Glomerular endothelial cell (primary cell): ENCODE measurements at regions not wholly inside any gene's neighbourhood (a gene's known extent, or its start where the extent isn't known, plus 50 kb on each side); places are given as distances from the start of the nearest gene placed in this dataset.

Experiments
- DNase-seq: peaks from one replicate; pipeline ENCODE4 v3.0.0-alpha.2; 2011; ENCODE audit warnings: low read depth, low spot score; ENCODE audit errors: extremely low read depth

GRCh38 chr6:113377362-113377942 lies 479.7 kb upstream of the MARCKS start:
- no peak for DNase-seq

DNA sequence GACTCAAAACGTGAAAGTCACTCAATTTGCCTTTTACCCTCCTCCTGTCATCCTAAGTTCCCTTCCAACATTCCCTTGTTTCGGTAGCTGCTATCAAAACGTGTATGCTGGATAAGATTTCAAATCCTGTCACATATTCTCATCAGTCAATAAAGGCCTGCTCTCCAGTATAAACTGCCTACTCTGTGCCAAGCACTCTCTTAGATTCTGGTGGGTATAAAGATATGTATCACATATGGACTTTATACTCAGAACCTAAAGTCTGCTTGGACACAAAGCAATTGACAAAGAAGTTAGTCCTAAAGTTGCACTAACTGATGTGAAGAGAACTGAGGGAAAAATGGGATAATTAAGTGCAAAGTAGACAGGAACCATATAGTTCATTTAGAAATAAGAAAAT lies 476.6 kb upstream of the MARCKS start:
- DNase-seq = no peak

GRCh38 chr6:113381232-113381631 lies 475.9 kb upstream of the MARCKS start:
- DNase-seq = no peak

GRCh38 chr6:113381959-113382358 lies 475.2 kb upstream of the MARCKS start:
- no peak for DNase-seq

- DNase-seq = no peak
These were observed 473.4 kb upstream of the MARCKS start for GRCh38 chr6:113383701-113384100.

GRCh38 chr6:113385020-113385431 lies 472.1 kb upstream of the MARCKS start:
- no peak for DNase-seq

DNA sequence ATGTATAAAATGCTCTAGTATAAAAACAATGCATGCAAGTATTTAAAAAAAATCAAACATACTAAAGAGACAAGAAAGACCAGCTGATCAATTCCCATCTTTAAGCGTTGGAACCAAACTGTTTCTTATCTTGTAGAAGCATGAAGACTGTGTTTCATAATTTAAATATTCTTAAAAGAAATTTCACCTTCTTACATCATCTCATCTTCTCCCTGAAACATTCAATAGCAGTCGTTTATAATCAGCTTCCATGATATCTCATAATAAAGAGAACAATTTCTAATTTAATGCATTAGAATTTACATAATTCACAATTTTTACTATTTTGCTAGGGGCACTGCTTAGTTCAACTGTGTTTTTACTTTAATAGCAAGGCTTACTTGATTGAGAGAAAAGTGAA lies 468.1 kb upstream of the MARCKS start:
- DNase-seq = no peak

- no peak for DNase-seq
These were observed 464.5 kb upstream of the MARCKS start for GRCh38 chr6:113392551-113393055.

- no peak for DNase-seq
These were observed 462.9 kb upstream of the MARCKS start for GRCh38 chr6:113394216-113394615.

- no peak for DNase-seq
These were observed 462.4 kb upstream of the MARCKS start for GRCh38 chr6:113394729-113395128.

DNA sequence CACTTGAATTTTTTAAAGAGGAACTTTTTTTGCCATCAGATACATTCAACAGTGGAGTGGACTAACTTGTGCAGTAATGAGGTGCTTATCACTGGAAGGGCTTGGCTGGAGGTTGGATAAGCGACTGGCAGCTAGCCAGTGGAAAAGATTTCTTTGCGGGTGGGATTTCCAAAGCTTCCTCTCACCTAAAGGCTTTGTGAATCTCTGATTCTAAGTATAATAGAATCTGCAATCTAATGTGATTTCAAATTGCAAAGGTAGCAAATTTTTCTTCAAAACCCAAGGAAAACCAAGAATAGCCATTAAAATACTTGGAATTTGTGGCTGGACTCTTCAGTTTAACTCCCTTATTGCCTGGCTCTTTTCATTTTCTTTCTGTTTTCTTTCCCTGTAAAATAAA lies 460.4 kb upstream of the MARCKS start:
- DNase-seq = no peak

DNA sequence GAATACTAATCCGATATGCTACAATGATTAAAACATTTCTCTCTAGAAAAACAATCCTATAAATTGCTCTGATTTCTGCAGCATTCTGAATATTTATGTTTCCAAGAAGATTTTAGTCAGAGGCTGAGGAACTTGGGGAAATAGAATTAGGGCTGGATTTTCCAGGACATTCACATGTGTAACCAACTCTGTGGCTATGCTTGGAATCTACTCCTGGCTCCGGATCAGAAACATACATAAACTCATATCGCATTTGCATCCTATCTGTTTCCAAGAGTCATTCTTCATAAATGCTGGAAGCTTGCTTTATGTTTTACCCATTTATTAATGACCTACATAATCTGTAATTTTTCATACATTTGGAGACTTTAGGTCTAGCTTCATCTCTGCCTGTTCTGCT lies 459.9 kb upstream of the MARCKS start:
- no peak for DNase-seq

GRCh38 chr6:113401231-113401630 lies 455.9 kb upstream of the MARCKS start:
- DNase-seq = no peak

GRCh38 chr6:113402544-113402943 lies 454.6 kb upstream of the MARCKS start:
- DNase-seq = no peak

GRCh38 chr6:113403966-113404595 lies 453.1 kb upstream of the MARCKS start:
- no peak for DNase-seq

DNA sequence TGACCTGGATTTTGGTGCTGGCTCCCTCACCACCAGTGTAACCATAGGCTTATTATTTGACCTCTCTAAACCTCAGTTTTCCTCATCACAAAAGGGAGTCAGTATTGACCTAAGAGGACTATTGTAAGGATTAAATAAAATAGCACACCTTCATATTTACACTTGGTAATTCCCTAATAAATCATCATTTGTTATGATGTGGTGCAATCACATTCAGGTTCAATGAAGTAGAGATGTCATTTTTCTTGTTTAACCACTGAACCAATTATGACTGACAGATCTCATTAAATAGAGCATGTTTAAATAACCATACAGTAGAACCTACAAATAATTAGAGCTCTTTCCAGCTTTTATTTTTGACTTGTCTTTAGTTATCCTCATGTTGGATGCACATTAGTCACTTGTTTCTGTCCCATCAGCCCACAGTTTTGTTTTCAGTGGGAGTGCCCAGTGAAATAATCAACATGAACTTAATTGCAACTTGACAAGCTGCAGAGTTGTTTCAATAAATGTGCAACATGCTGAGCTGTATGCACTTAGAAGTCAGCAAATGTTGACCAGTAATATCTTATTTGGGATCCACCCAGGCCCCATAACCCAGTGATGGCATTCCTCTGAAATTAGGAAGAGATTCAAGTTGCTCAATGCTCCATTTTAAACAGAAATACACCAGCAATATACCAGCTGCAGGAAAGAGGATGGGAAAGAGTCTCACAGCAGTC lies 451.7 kb upstream of the MARCKS start:
- no peak for DNase-seq

DNA sequence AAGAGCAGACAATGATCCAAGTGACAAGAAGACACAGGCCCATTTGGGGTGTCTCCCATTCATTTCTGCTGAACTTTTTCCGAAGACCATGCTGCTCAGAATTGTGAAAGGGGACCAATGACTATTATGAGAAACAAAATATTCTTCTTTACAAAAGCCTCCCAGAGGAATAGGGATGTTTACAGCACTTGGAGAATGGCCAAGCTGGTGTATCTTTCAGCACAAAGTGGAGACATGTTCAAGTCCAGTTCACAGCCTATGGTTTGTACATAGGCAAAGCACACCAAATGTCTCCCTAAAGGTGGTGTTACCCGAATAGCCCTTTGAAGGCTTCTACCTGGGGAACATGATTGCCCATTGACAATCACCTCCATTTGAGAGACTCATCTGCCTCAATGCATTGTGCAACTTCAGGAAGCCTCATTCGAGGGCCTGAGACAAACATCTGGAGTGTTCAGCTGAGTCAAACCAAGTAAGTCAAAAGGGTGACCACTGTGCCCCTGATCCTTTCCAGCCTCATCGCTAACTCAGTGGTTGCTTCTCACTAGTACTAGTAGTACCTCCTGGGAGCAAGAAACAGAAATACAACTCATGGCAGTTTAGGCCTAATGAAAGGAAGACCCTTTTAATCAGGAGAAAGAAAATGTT lies 451.0 kb upstream of the MARCKS start:
- no peak for DNase-seq

GRCh38 chr6:113411011-113411410 lies 446.1 kb upstream of the MARCKS start:
- DNase-seq = no peak

GRCh38 chr6:113412589-113413357 lies 444.4 kb upstream of the MARCKS start:
- DNase-seq = no peak

DNA sequence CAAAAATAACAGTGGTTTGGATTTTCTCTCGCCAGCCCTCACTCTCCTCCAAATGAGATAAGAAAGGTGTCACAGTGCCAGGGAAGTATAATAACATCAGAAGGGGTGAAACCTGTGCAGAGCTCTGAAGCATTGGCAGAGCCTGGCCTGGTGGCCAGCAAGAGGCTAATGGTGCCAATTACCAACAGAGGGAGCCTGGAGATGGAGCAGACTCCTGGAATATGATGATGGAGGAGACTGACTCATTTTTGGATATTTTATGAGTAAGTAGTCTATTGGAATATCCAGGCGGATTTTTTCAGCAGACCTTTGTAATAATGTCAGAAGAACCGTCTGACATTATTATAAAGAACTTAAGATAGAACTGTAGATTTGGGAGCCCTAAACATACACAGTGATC lies 442.6 kb upstream of the MARCKS start:
- no peak for DNase-seq

GRCh38 chr6:113416170-113416569 lies 441.0 kb upstream of the MARCKS start:
- no peak for DNase-seq
